IPS DF 19.7 (cell line): ENCODE measurements at regions not wholly inside any gene's neighbourhood (a gene's known extent, or its start where the extent isn't known, plus 50 kb on each side); places are given as distances from the start of the nearest gene placed in this dataset.

Experiments
- DNase-seq: peaks from one replicate; pipeline ENCODE4 v3.0.0-alpha.2; 2013; ENCODE audit warnings: low read depth, low spot score

- DNase-seq: no peak
These were observed 1554.7 kb upstream of the TENM3 start for GRCh38 chr4:180688480-180688879.

GRCh38 chr4:180694875-180695274, 1548.3 kb upstream of the TENM3 start:
- no peak for DNase-seq

DNA sequence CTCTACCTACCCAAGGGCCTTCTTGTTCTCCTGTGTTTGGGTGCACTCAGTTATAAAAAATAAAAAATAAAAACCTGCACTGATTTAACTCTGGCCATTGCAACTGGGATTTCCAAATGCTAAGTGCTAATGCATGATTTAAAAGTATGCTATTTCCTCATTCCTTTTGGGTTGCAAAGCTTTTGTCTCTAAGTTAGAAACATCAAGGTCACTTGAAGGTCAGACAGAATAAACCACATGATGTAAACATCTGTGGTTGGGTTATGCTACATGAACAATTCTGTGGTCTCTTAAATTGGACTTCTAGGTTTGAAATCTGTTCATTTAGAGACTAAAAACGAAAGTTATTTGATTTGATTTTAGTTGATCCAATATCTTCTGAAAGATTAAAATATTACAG, 1547.4 kb upstream of the TENM3 start:
- no peak for DNase-seq

DNA sequence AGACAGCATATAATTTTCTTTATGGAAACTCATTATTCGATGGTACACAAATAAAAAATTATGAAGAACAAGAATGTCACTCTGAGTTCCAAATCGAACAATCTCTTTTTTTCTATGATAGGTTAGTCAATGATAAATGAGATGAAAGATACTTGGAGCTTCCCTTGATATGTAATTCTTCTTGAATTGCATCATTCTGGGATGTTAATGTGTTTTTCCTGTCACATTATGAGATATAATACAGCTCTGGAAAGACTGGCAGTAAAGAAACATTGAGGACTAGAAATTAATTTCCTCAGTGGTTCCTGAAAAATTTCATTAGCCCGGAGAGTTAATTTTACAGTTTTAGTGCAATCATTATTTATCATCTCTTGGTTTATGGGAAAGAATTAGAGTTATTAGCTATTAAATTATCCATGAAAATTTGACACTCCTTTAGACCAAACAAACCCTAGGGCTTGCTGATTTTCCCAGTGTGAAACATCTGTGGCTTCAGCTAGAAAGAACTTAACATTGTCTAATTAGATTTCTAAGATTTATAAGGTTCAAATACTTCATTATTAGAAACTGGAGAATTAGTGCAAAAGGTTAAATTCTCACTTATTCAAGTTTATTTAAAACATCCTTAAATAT, 1546.6 kb upstream of the TENM3 start:
- DNase-seq: no peak

- no peak for DNase-seq
These were observed 1544.5 kb upstream of the TENM3 start for GRCh38 chr4:180698550-180699195.

DNA sequence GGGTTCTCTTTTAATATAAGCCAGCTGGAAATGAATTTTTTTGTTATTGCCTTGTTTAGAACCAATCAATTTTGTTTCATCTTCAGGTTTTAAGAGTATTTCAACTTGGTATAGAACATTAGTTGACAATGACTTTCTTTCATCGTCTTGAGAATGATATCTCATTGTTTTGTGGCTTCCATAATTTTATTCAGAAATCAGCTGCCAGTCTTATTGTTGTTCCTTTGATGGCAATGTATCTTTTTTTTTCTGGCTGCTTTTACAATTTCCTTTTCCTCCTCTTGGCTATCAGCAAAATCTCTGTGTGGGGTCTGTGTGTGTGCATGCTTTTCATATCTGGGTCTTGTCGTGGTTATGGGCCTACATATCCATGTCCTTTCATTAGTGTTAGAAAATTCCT, 1536.4 kb upstream of the TENM3 start:
- DNase-seq: no peak

DNA sequence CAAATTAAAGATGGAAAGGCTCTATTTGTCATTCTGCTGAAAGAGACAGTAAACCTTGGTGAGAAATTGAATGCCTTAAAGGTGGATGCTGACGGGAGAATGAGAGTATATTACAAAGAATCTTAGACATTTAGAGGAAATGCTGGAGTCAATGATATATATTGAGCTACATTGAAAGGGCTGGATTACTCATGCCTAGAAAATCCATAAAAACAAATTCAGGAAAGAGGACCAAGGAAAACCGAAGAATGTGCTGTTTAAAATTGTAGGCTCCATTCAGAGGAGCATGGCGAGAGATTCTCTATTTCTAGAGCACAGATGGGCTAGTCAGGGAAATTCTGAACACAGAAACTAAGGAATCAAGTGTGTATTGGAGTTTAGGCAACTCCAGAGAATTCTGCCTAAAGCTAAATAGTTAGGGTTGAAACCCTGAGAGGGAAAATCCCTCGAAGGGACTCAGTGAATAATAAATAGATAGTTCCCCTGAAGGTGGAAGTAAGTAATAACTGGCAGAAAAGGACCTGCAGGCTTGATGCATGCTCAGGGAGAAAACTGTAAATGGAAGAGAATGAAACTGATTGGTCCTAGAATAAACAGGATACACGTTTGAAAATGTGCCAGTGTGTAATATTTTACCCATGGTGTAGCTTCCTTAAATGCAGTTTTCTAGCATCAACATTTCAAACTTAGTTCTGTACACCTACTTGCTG, 1532.4 kb upstream of the TENM3 start:
- DNase-seq: no peak

DNA sequence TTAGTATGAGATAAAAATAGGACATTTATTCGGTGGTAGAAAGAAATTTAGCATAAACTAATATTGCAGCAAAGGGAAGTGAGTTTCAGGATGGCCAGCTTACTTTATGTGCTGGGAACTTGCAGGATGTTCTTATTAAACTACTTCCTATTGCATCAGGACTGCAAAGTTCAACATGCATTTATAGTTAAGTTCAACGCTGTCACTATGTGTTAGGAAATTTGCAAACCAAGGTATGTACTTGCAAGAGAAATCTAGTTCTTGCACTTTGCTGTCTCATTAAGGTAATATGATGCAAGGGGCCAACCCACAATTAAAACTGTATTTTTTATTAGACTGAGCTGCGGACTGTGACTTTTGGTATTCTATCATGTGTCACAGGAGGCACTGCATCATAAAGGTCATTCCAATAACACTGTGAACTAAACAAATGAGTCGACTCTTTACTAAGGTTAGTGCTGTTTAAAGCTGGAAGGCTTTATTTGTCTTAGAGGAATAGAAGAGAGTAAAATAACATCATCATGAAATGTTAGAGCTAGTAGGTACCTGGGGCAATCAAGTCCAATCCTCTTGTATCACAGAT, 1525.7 kb upstream of the TENM3 start:
- no peak for DNase-seq

DNA sequence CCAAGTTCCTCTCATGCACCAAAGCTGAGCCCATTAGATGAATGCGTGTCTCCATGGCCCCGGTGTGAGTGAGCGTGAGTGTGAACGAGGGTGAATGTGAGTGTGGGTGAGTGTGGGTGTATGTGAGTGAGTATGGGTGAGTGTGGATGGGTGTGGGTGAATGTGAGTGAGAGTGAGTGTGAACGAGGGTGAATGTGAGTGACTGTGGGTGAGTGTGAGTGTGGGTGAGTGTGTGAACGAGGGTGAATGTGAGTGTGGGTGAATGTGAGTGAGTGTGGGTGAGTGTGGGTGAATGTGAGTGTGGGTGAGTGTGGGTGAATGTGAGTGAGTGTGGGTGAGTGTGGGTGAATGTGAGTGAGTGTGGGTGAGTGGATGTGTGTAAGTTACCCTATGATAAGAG, 1521.8 kb upstream of the TENM3 start:
- no peak for DNase-seq

GRCh38 chr4:180726611-180727010, 1516.6 kb upstream of the TENM3 start:
- no peak for DNase-seq

GRCh38 chr4:180727478-180727877, 1515.7 kb upstream of the TENM3 start:
- DNase-seq: no peak

- no peak for DNase-seq
These were observed 1508.3 kb upstream of the TENM3 start for GRCh38 chr4:180734753-180735432.

DNA sequence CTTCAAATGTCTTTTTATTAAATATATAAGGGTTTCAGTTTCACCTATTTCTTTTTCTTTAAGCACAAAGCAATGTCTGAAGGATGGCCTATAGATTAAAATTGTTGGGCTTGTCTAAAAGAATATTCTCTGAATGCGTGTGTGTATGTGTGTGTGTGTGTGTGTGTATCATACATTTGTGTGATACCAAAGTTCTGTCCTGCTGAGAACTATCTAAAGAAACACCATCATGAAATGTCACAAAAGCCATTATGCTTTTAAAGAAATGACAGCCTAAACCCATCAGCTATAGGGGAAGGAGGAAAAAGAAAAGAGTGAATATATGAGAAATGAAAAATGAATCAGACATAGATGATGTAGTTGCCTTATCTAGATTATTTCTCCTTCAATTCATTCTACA, 1501.5 kb upstream of the TENM3 start:
- no peak for DNase-seq

- DNase-seq: no peak
These were observed 1498.2 kb upstream of the TENM3 start for GRCh38 chr4:180745019-180745418.

DNA sequence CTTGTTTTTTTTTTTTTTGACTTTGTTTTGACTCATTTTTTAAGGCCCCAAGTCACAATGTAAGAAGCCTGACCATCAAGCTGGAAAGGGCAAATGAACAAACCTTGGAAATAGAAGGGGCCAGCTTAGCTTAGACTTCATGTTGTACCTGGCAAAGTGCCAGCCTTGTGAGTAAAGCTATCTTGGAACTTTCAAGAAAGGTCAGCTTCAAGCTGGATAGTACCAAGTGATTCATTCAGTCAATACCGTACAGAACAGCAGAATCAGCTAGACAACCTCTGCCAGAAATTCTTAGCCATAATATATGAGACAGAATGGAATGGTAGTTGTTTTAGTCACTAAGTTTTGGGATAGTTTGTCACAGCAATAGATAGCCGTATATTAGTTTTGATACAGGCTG, 1492.2 kb upstream of the TENM3 start:
- no peak for DNase-seq

- no peak for DNase-seq
These were observed 1485.3 kb upstream of the TENM3 start for GRCh38 chr4:180757927-180758326.

GRCh38 chr4:180766045-180766444, 1477.2 kb upstream of the TENM3 start:
- no peak for DNase-seq

- DNase-seq: peak; percentile 50
These were observed 1476.1 kb upstream of the TENM3 start for GRCh38 chr4:180766944-180767729.

DNA sequence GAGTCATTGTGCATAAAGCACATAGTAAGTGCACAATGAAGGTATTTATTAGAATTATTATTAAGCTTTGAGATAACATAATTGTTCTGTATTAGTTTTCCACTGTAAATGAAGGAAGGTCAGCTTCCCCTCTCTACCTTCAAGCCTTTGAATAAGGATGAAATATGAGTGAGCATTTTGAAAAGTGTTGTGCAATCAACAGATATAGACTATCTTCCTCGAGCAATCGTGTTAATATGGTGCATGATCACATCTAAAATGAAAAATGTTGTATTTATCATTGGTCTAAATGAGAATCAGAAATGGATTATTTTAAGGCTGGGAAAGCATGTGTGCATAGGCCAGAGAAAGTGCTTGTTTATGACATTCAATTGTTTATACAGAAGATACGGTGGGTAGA, 1474.6 kb upstream of the TENM3 start:
- no peak for DNase-seq

GRCh38 chr4:180769791-180770190, 1473.4 kb upstream of the TENM3 start:
- no peak for DNase-seq

GRCh38 chr4:180770265-180770664, 1472.9 kb upstream of the TENM3 start:
- DNase-seq: no peak
